HG02588 (cell line): ENCODE measurements at regions not wholly inside any gene's neighbourhood (a gene's known extent, or its start where the extent isn't known, plus 50 kb on each side); places are given as distances from the start of the nearest gene placed in this dataset.

Experiments used
- ATAC-seq: cut with Tn5 transposase; IDR thresholded peaks from one replicate; pipeline ENCODE4 v1.9.1; 2021; ENCODE audit warnings: mild to moderate bottlenecking, moderate library complexity; ENCODE audit not compliant: unreplicated experiment

GRCh38 chr6:90917376-90917775 is 330.5 kb upstream of the MAP3K7 start:
- ATAC-seq, result no peak

GRCh38 chr6:90916968-90917367 is 330.1 kb upstream of the MAP3K7 start:
- no peak for ATAC-seq

GRCh38 chr6:90915224-90915915 is 328.5 kb upstream of the MAP3K7 start:
- ATAC-seq, result no peak

- no peak for ATAC-seq
Measured at GRCh38 chr6:90914312-90914711, 327.4 kb upstream of the MAP3K7 start.

- ATAC-seq, result no peak
Measured at GRCh38 chr6:90913266-90913960, 326.5 kb upstream of the MAP3K7 start.

GRCh38 chr6:90911642-90912041 is 324.8 kb upstream of the MAP3K7 start:
- no peak for ATAC-seq

GRCh38 chr6:90910893-90911292 is 324.0 kb upstream of the MAP3K7 start:
- no peak for ATAC-seq

GRCh38 chr6:90907931-90908655 is 321.2 kb upstream of the MAP3K7 start:
- ATAC-seq, result peak; percentile 40

- ATAC-seq, result no peak
Measured at GRCh38 chr6:90905351-90905750, 318.5 kb upstream of the MAP3K7 start.

- ATAC-seq, result no peak
Measured at GRCh38 chr6:90900034-90900433, 313.2 kb upstream of the MAP3K7 start.

GRCh38 chr6:90898763-90899162 is 311.9 kb upstream of the MAP3K7 start:
- ATAC-seq, result no peak

- ATAC-seq, result no peak
Measured at GRCh38 chr6:90896075-90896547, 309.2 kb upstream of the MAP3K7 start.

GRCh38 chr6:90895299-90896074 is 308.6 kb upstream of the MAP3K7 start:
- no peak for ATAC-seq

- ATAC-seq, result no peak
Measured at GRCh38 chr6:90894285-90895130, 307.6 kb upstream of the MAP3K7 start.

- ATAC-seq, result no peak
Measured at GRCh38 chr6:90893400-90893799, 306.5 kb upstream of the MAP3K7 start.

- no peak for ATAC-seq
Measured at GRCh38 chr6:90892271-90892670, 305.4 kb upstream of the MAP3K7 start.

GRCh38 chr6:90891355-90891754 is 304.5 kb upstream of the MAP3K7 start:
- ATAC-seq, result no peak

GRCh38 chr6:90890683-90891330 is 303.9 kb upstream of the MAP3K7 start:
- no peak for ATAC-seq

GRCh38 chr6:90887764-90888163 is 300.9 kb upstream of the MAP3K7 start:
- no peak for ATAC-seq

GRCh38 chr6:90885611-90886056 is 298.8 kb upstream of the MAP3K7 start:
- no peak for ATAC-seq
